Caco-2 (cell line): ENCODE measurements at regions not wholly inside any gene's neighbourhood (a gene's known extent, or its start where the extent isn't known, plus 50 kb on each side); places are given as distances from the start of the nearest gene placed in this dataset.
"Not testable (repeated sequence)": the region's sequence is repeated elsewhere in the genome, so short reads cannot be mapped to it uniquely, and the experiment has no call there.

Experiments used
- BruUV-seq: library from RNA; stranded (reverse); fragments of 400-500 nt; replicated peaks from 2 replicates; lab custom pipeline; 2021; lab: Mats Ljungman, UMichigan
- CTCF ChIA-PET: fragments of 300-600 bp; sonication (Branson Sonifier 250); formaldehyde crosslinking; loops from one replicate; lab custom pipeline; 2022; ENCODE audit warnings: antibody characterized with exemption; lab: Charles Lee
- POLR2A ChIA-PET: fragments of 300-600 bp; sonication (Branson Sonifier 250); formaldehyde crosslinking; loops from one replicate; lab custom pipeline; 2022; ENCODE audit warnings: antibody characterized with exemption; lab: Charles Lee
- DNase-seq, 2 experiments: peaks; one replicate each; pipeline versions ENCODE4 v3.0.0 to v3.0.0-alpha.2; 2020 to 2022
- H3K27me3 ChIP-seq: replicated peaks from 2 replicates; pipeline ENCODE4 v1.6.0; 2011; ENCODE audit warnings: low read length; ENCODE audit not compliant: control insufficient read depth, insufficient read depth
- H3K36me3 ChIP-seq: 2 replicates; pipeline ENCODE4 v1.5.1; 2011; ENCODE audit warnings: low read length; ENCODE audit not compliant: control insufficient read depth, insufficient read depth
- H3K4me1 ChIP-seq: fragments of 250-450 bp; sonication (Bioruptor Pico); 2 replicates; pipeline ENCODE4 v1.5.1; 2020; ENCODE audit warnings: mild to moderate bottlenecking
- H3K4me3 ChIP-seq: 2 replicates; pipeline ENCODE4 v1.5.1; 2011; ENCODE audit warnings: low read depth, mild to moderate bottlenecking, control low read depth, low read length
- H3K9me3 ChIP-seq: fragments of 250-450 bp; sonication (Bioruptor Pico); 2 replicates; pipeline ENCODE4 v1.5.1; 2020; ENCODE audit warnings: mild to moderate bottlenecking, moderate library complexity
- H3K27ac Mint-ChIP-seq: one replicate; pipeline ENCODE4 v1.8.0; 2022; ENCODE audit warnings: mixed read lengths; ENCODE audit not compliant: unreplicated experiment
- H3K27me3 Mint-ChIP-seq: one replicate; pipeline ENCODE4 v1.8.0; 2022; ENCODE audit warnings: mixed read lengths; ENCODE audit not compliant: insufficient read depth, unreplicated experiment
- H3K36me3 Mint-ChIP-seq: one replicate; pipeline ENCODE4 v1.8.0; 2022; ENCODE audit warnings: mild to moderate bottlenecking, mixed read lengths; ENCODE audit not compliant: insufficient read depth, unreplicated experiment
- H3K4me1 Mint-ChIP-seq: one replicate; pipeline ENCODE4 v1.8.0; 2022; ENCODE audit warnings: low read depth, mixed read lengths; ENCODE audit not compliant: unreplicated experiment
- H3K4me3 Mint-ChIP-seq: one replicate; pipeline ENCODE4 v1.8.0; 2022; ENCODE audit warnings: mild to moderate bottlenecking, moderate library complexity, mixed read lengths; ENCODE audit not compliant: unreplicated experiment
- H3K9me3 Mint-ChIP-seq: one replicate; pipeline ENCODE4 v1.8.0; 2022; ENCODE audit warnings: mixed read lengths; ENCODE audit not compliant: unreplicated experiment
- intact Hi-C: fragments of 100-400 bp; cut with micrococcal nuclease; formaldehyde crosslinking; loops from one replicate; pipeline ENCODE4 v1.10.0; 2022; ENCODE audit not compliant: unreplicated experiment
- TF ChIP-seq, protein P1 (sequence below), 2 experiments: fragments of 200-600 bp in 1 of 2; IDR thresholded peaks; 1 replicate in 1 of 2; 2 replicates in 1 of 2; pipeline versions ENCODE4 v1.5.1 to v1.8.0; 2011 to 2022; ENCODE audit warnings: antibody characterized with exemption in 1 of 2, control low read depth in 1 of 2, inconsistent platforms in 1 of 2, low read depth in 1 of 2, low read length in 1 of 2, mild to moderate bottlenecking in 1 of 2, moderate library complexity in 1 of 2; ENCODE audit not compliant: insufficient read depth in 1 of 2, severe bottlenecking in 1 of 2, unreplicated experiment in 1 of 2

DNA sequence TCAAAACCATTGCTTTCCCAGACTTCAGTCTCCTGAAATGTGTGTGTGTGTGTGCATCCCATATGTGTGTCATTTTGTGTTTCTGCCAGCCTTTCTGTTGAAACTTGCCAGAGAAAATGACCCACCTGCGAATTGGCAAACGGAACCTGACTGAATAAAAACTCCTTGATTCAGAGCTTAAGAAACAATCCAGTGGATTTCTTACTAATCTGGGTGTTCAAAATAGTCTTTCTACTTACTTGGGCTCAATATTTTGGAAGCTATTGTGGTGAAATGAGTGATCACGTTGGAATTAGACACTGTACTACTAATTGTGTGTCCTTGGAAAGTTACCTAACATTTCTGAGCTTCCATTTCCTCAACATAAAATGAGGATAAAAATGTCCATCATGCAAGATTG, 138.9 kb upstream of the ERG start:
- H3K4me3 ChIP-seq, result no peak overlapping the region
- TF ChIP-seq, protein P1, sequence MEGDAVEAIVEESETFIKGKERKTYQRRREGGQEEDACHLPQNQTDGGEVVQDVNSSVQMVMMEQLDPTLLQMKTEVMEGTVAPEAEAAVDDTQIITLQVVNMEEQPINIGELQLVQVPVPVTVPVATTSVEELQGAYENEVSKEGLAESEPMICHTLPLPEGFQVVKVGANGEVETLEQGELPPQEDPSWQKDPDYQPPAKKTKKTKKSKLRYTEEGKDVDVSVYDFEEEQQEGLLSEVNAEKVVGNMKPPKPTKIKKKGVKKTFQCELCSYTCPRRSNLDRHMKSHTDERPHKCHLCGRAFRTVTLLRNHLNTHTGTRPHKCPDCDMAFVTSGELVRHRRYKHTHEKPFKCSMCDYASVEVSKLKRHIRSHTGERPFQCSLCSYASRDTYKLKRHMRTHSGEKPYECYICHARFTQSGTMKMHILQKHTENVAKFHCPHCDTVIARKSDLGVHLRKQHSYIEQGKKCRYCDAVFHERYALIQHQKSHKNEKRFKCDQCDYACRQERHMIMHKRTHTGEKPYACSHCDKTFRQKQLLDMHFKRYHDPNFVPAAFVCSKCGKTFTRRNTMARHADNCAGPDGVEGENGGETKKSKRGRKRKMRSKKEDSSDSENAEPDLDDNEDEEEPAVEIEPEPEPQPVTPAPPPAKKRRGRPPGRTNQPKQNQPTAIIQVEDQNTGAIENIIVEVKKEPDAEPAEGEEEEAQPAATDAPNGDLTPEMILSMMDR (IDR thresholded peaks at IDR 0.05; ENCODE audit: insufficient read depth in 1 of 2, low read depth in 1 of 2, low read length in 1 of 2, severe bottlenecking in 1 of 2, unreplicated experiment in 1 of 2), result no peak
- Mint-ChIP-seq H3K36me3 (no peaks in the 10 kb centered on the region), H3K4me1 (peaks cover 5% of the 10 kb centered on the region), H3K9me3 (peaks cover 31% of the 10 kb centered on the region), H3K4me3 (no peak overlapping the region), H3K27me3 (no peaks in the 10 kb centered on the region), H3K27ac (no peak overlapping the region)
- DNase-seq, result no peak
- CTCF ChIA-PET, result no interaction called here
- POLR2A ChIA-PET, result no interaction called here
- H3K27me3 ChIP-seq, result no peaks in the 10 kb centered on the region
- no peaks in the 10 kb centered on the region for H3K4me1 ChIP-seq
- intact Hi-C loops, result no loop called here
- no peaks in the 10 kb centered on the region for H3K36me3 ChIP-seq
- H3K9me3 ChIP-seq, result peaks cover 10% of the 10 kb centered on the region
- no TSS peak for BruUV-seq

DNA sequence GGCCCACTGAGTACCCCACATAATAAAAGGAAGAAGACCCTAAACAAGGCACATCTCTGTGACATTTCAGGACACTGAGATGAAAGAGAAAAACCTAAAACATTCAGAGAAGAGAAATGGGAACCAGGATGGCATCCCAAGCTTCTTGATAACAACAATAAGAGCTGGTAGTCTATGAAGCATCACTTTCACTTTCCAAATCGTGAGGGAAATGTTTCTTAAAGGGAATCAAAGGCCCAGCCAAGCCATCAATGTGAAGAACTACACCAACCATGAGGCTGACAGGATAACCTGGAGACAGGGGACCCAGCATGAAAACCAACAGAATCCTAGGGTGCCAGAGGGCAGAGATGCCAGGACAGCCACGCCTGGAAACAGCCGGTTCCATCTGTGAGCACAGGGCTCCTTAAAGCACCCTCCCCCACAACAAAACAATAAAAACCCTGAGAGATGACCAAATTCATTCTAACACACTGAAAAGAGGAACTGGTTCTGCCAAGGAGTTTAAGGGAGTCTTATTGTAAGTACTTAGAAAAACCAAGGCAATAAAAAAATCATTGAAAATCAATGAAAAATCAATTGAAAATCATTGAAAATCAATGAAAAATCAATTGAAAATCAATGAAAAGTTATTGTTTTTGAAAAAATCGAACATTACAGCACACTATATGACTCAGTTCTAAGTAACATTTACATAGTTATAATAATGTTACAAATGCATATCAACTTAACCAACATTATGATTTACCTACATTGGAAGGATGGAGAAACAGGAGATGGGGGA, 141.5 kb upstream of the ERG start:
- DNase-seq, result no peak
- Mint-ChIP-seq H3K9me3 (peaks cover 31% of the 10 kb centered on the region), H3K4me3 (no peak overlapping the region), H3K36me3 (no peaks in the 10 kb centered on the region), H3K4me1 (peaks cover 5% of the 10 kb centered on the region), H3K27me3 (peaks cover 3% of the 10 kb centered on the region), H3K27ac (no peak overlapping the region)
- BruUV-seq, result no TSS peak
- Histone ChIP-seq H3K9me3 (peaks cover 9% of the 10 kb centered on the region), H3K4me1 (no peaks in the 10 kb centered on the region), H3K27me3 (no peaks in the 10 kb centered on the region), H3K4me3 (no peak overlapping the region), H3K36me3 (no peaks in the 10 kb centered on the region)
- CTCF ChIA-PET, result no interaction called here
- TF ChIP-seq, protein P1 (IDR thresholded peaks at IDR 0.05; ENCODE audit: insufficient read depth in 1 of 2, low read depth in 1 of 2, low read length in 1 of 2, severe bottlenecking in 1 of 2, unreplicated experiment in 1 of 2), result no peak
- POLR2A ChIA-PET, result no interaction called here
- intact Hi-C loops, result no loop called here

DNA sequence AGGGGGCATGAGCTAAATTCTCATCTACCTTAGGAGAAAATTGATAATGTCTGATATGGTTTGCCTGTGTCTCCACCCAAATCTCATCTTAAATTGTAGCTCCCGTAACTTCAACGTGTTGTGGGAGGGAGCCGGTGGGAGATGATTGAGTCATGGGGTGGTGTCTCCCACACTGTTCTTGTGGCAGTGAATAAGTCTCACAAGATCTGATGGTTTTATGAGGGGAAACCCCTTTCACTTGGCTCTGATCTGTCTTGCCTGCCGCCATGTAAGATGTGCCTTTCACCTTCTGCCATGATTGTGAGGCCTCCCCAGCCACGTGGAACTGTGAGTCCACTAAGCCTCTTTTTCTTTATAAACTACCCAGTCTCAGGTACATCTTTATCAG, 142.1 kb upstream of the ERG start:
- H3K27me3 Mint-ChIP-seq, H3K4me3 ChIP-seq, H3K27ac Mint-ChIP-seq, H3K36me3 ChIP-seq, H3K36me3 Mint-ChIP-seq, intact Hi-C loops, H3K4me3 Mint-ChIP-seq, H3K4me1 Mint-ChIP-seq, H3K4me1 ChIP-seq, POLR2A ChIA-PET, DNase-seq, BruUV-seq, CTCF ChIA-PET, H3K9me3 ChIP-seq, H3K27me3 ChIP-seq: not testable (repeated sequence)
- peaks cover 25% of the 10 kb centered on the region for H3K9me3 Mint-ChIP-seq
